BJ (cell line): ENCODE measurements at regions not wholly inside any gene's neighbourhood (a gene's known extent, or its start where the extent isn't known, plus 50 kb on each side); places are given as distances from the start of the nearest gene placed in this dataset.

ENCODE experiments used
- CTCF ChIA-PET: fragments of 350-600 bp; formaldehyde crosslinking; extraction: SDS; loops from one replicate; lab custom pipeline; 2021; ENCODE audit warnings: antibody characterized with exemption, inconsistent platforms; lab: Yijun Ruan, JAX
- POLR2A ChIA-PET: fragments of 300-600 bp; sonication (Branson Sonifier 250); formaldehyde crosslinking; extraction: SDS; loops from one replicate; lab custom pipeline; 2021; ENCODE audit warnings: antibody characterized with exemption; lab: Charles Lee
- DNase-seq: peaks from one replicate; pipeline ENCODE4 v3.0.0-alpha.2; 2011; ENCODE audit warnings: low read depth
- H3K27me3 ChIP-seq: 2 replicates; pipeline ENCODE4 v1.6.0; 2011; ENCODE audit warnings: low read length; ENCODE audit not compliant: control insufficient read depth, insufficient read depth
- H3K36me3 ChIP-seq: 2 replicates; pipeline ENCODE4 v1.5.1; 2011; ENCODE audit warnings: low read length; ENCODE audit not compliant: control insufficient read depth, insufficient read depth
- H3K4me3 ChIP-seq: 2 replicates; pipeline ENCODE4 v1.5.1; 2011; ENCODE audit warnings: low read depth, mild to moderate bottlenecking, control low read depth, low read length
- CTCF ChIP-seq: IDR thresholded peaks from 2 replicates; pipeline ENCODE4 v1.5.1; 2011; ENCODE audit warnings: low read depth, mild to moderate bottlenecking, control low read depth, inconsistent platforms, low read length, moderate library complexity; ENCODE audit not compliant: insufficient read depth

GRCh38 chr1:68799096-68799495 is 302.2 kb upstream of the DEPDC1 start:
- no peak for TF ChIP-seq CTCF
- CTCF ChIA-PET = no interaction called here
- DNase-seq = no peak

GRCh38 chr1:68800182-68800581 is 303.3 kb upstream of the DEPDC1 start:
- no peaks in the 10 kb centered on the region for H3K27me3 ChIP-seq
- CTCF ChIA-PET = no interaction called here
- no peaks in the 10 kb centered on the region for H3K36me3 ChIP-seq
- no peak for DNase-seq
- POLR2A ChIA-PET = no interaction called here
- H3K4me3 ChIP-seq = no peak overlapping the region
- no peak for TF ChIP-seq CTCF

More at GRCh38 chr1:68799096-68799495, 302.2 kb upstream of the DEPDC1 start:
- H3K27me3 ChIP-seq = no peaks in the 10 kb centered on the region
- H3K36me3 ChIP-seq = no peaks in the 10 kb centered on the region
- H3K4me3 ChIP-seq = no peak overlapping the region
- POLR2A ChIA-PET = no interaction called here

- DNase-seq = no peak
- POLR2A ChIA-PET = no interaction called here
- Histone ChIP-seq H3K36me3 (no peaks in the 10 kb centered on the region), H3K27me3 (no peaks in the 10 kb centered on the region), H3K4me3 (no peak overlapping the region)
- no peak for TF ChIP-seq CTCF
- CTCF ChIA-PET = no interaction called here
These were observed 304.6 kb upstream of the DEPDC1 start for GRCh38 chr1:68801440-68801839.

GRCh38 chr1:68805097-68805641 is 308.3 kb upstream of the DEPDC1 start:
- ChIA-PET POLR2A (no interaction called here), CTCF (no interaction called here)
- Histone ChIP-seq H3K4me3 (no peak overlapping the region), H3K36me3 (no peaks in the 10 kb centered on the region), H3K27me3 (no peaks in the 10 kb centered on the region)
- no peak for TF ChIP-seq CTCF
- no peak for DNase-seq

- no peaks in the 10 kb centered on the region for H3K36me3 ChIP-seq
- ChIA-PET CTCF (no interaction called here), POLR2A (no interaction called here)
- no peaks in the 10 kb centered on the region for H3K27me3 ChIP-seq
- no peak for DNase-seq
- TF ChIP-seq CTCF = no peak
- H3K4me3 ChIP-seq = no peak overlapping the region
These were observed 311.5 kb upstream of the DEPDC1 start for GRCh38 chr1:68808351-68808750.
